ENCODE measurements at regions not wholly inside any gene's neighbourhood (a gene's known extent, or its start where the extent isn't known, plus 50 kb on each side); places are given as distances from the start of the nearest gene placed in this dataset.

DNA sequence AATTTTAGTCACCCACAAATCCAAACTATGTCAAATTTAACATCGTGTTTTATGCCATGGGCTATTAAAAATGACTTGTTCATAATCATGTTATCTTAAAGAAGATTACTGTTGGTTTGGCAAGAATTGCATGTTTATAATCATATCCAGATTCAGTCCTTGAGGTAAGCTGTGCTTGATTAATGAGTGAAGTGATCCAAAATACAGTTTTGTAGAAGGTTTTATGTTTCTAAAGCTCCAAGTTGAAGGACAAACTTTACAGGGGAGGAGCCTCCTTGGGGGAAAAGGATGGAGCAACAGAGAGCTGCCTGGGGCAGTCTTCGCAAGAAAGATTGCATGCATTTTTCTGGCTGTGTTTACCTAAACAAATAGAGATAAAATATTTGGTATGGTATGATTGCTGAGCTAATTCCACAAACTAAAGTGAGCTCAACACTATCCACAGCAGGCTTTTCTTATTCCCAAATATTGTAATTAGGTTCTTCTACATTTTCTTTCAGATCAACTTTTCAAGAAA, 189.5 kb upstream of the TYRP1 start:
- H3K4me3 ChIP-seq (ENCODE audit: control extremely low read depth in 1 of 5, extremely low read depth in 1 of 5, insufficient read depth in 1 of 5, low read depth in 2 of 5, low read length in 4 of 5) = no peak overlapping the region
- no peak for ATAC-seq (ENCODE audit: low read depth)
- H3K79me2 ChIP-seq (ENCODE audit: control insufficient read depth, insufficient read depth, low read length) = no peaks in the 10 kb centered on the region
- no peaks in the 10 kb centered on the region for H4K20me1 ChIP-seq (ENCODE audit: control insufficient read depth, insufficient read depth, low read length, poor library complexity, severe bottlenecking)
- no peak overlapping the region for H3K4me2 ChIP-seq (replicated peaks; ENCODE audit: low read depth, low read length, poor library complexity, severe bottlenecking)
- H3K36me3 ChIP-seq (replicated peaks in 1 of 2; ENCODE audit: control extremely low read depth in 1 of 2, control insufficient read depth in 1 of 2, extremely low read depth in 1 of 2, insufficient read depth in 2 of 2, low read length in 1 of 2) = no peaks in the 10 kb centered on the region
- intact Hi-C loops (cut with micrococcal nuclease) = no loop called here
- no peak overlapping the region for H3K27ac ChIP-seq (ENCODE audit: low read length in 2 of 2)
- WGBS (ENCODE audit: insufficient coverage) = no CpG with 5 or more reads among the region's 2 CpGs
- no peak for DNase-seq
- no peaks in the 10 kb centered on the region for H3K27me3 Mint-ChIP-seq
- H3K9me3 Mint-ChIP-seq (ENCODE audit: insufficient read depth) = peaks cover 5% of the 10 kb centered on the region
- H3K4me3 Mint-ChIP-seq = no peak overlapping the region
- no peaks in the 10 kb centered on the region for H3K9me3 ChIP-seq (ENCODE audit: control extremely low read depth in 1 of 3, control insufficient read depth in 2 of 3, insufficient read depth in 1 of 3, low read length in 2 of 3)
- ChIA-PET CTCF (no interaction called here), POLR2A (no interaction called here)
- no peak overlapping the region for H3K27ac Mint-ChIP-seq
- H3K9ac ChIP-seq (ENCODE audit: low read length) = no peak overlapping the region
- TF ChIP-seq, protein P1, sequence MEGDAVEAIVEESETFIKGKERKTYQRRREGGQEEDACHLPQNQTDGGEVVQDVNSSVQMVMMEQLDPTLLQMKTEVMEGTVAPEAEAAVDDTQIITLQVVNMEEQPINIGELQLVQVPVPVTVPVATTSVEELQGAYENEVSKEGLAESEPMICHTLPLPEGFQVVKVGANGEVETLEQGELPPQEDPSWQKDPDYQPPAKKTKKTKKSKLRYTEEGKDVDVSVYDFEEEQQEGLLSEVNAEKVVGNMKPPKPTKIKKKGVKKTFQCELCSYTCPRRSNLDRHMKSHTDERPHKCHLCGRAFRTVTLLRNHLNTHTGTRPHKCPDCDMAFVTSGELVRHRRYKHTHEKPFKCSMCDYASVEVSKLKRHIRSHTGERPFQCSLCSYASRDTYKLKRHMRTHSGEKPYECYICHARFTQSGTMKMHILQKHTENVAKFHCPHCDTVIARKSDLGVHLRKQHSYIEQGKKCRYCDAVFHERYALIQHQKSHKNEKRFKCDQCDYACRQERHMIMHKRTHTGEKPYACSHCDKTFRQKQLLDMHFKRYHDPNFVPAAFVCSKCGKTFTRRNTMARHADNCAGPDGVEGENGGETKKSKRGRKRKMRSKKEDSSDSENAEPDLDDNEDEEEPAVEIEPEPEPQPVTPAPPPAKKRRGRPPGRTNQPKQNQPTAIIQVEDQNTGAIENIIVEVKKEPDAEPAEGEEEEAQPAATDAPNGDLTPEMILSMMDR (IDR thresholded peaks at IDR 0.05) = no peak
- TF ChIP-seq EZH2 (IDR thresholded peaks at IDR 0.05; ENCODE audit: borderline replicate concordance, insufficient read depth, low read depth, low read length, poor library complexity, severe bottlenecking) = no peak
- no peaks in the 10 kb centered on the region for H3K4me1 Mint-ChIP-seq
- no peaks in the 10 kb centered on the region for H3K27me3 ChIP-seq (replicated peaks in 1 of 4; ENCODE audit: control extremely low read depth in 1 of 4, control insufficient read depth in 3 of 4, insufficient read depth in 4 of 4, low read length in 3 of 4)
- H3K4me1 ChIP-seq (ENCODE audit: control insufficient read depth in 2 of 2, insufficient read depth in 2 of 2, low read length in 2 of 2) = no peaks in the 10 kb centered on the region
- H2AFZ ChIP-seq (ENCODE audit: insufficient read depth, low read depth, low read length, poor library complexity, severe bottlenecking) = no peak overlapping the region

DNA sequence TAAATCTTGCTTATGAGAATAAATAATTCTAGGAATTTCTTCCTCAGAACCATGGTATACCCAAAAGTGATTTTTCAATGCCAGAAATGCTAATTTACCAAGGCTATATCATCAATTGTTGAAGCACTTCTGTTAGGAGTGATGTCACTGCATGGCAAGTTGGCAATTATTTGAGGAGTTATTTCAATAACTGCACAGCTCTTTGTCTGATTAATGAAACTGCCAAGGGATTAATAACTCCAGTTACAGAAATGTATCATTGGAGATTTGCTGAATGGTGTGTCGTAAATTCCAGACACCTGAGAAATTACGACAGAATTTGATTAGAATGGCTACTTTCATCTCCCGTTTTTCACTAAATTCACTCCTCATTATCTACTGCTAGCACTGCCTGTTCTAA, 182.6 kb upstream of the TYRP1 start:
- H3K4me1 ChIP-seq (ENCODE audit: control insufficient read depth in 2 of 2, insufficient read depth in 2 of 2, low read length in 2 of 2) = no peaks in the 10 kb centered on the region
- POLR2A ChIA-PET = no interaction called here
- H3K36me3 ChIP-seq (replicated peaks in 1 of 2; ENCODE audit: control extremely low read depth in 1 of 2, control insufficient read depth in 1 of 2, extremely low read depth in 1 of 2, insufficient read depth in 2 of 2, low read length in 1 of 2) = no peaks in the 10 kb centered on the region
- Mint-ChIP-seq H3K4me3 (no peak overlapping the region), H3K27ac (no peak overlapping the region), H3K9me3 (ENCODE audit: insufficient read depth) (peaks cover 4% of the 10 kb centered on the region), H3K4me1 (no peaks in the 10 kb centered on the region), H3K27me3 (no peaks in the 10 kb centered on the region)
- intact Hi-C loops (cut with micrococcal nuclease) = no loop called here
- no peak overlapping the region for H2AFZ ChIP-seq (ENCODE audit: insufficient read depth, low read depth, low read length, poor library complexity, severe bottlenecking)
- ATAC-seq (ENCODE audit: low read depth) (no peak), DNase-seq (no peak)
- H3K9ac ChIP-seq (ENCODE audit: low read length) = no peak overlapping the region
- H4K20me1 ChIP-seq (ENCODE audit: control insufficient read depth, insufficient read depth, low read length, poor library complexity, severe bottlenecking) = no peaks in the 10 kb centered on the region
- TF ChIP-seq, protein P1 (IDR thresholded peaks at IDR 0.05) = no peak
- no peak for TF ChIP-seq EZH2 (IDR thresholded peaks at IDR 0.05; ENCODE audit: borderline replicate concordance, insufficient read depth, low read depth, low read length, poor library complexity, severe bottlenecking)
- H3K9me3 ChIP-seq (ENCODE audit: control extremely low read depth in 1 of 3, control insufficient read depth in 2 of 3, insufficient read depth in 1 of 3, low read length in 2 of 3) = no peaks in the 10 kb centered on the region
- H3K27me3 ChIP-seq (replicated peaks in 1 of 4; ENCODE audit: control extremely low read depth in 1 of 4, control insufficient read depth in 3 of 4, insufficient read depth in 4 of 4, low read length in 3 of 4) = no peaks in the 10 kb centered on the region
- H3K4me2 ChIP-seq (replicated peaks; ENCODE audit: low read depth, low read length, poor library complexity, severe bottlenecking) = no peak overlapping the region
- CTCF ChIA-PET = no interaction called here
- H3K4me3 ChIP-seq (ENCODE audit: control extremely low read depth in 1 of 5, extremely low read depth in 1 of 5, insufficient read depth in 1 of 5, low read depth in 2 of 5, low read length in 4 of 5) = no peak overlapping the region
- WGBS (ENCODE audit: insufficient coverage) = no CpG with 5 or more reads among the region's 3 CpGs
- H3K79me2 ChIP-seq (ENCODE audit: control insufficient read depth, insufficient read depth, low read length) = no peaks in the 10 kb centered on the region
- no peak overlapping the region for H3K27ac ChIP-seq (ENCODE audit: low read length in 2 of 2)

Measured in B cell (primary cell).